ENCODE measurements at regions not wholly inside any gene's neighbourhood (a gene's known extent, or its start where the extent isn't known, plus 50 kb on each side); places are given as distances from the start of the nearest gene placed in this dataset.

GRCh38 chrX:6384371-6384770, 150.5 kb downstream of the VCX3A start:
- TF ChIP-seq CTCF (IDR thresholded peaks at IDR 0.05), result no peak
- TF ChIP-seq POLR2A (IDR thresholded peaks at IDR 0.05; ENCODE audit: low read length), result no peak
- no peak for TF ChIP-seq CEBPB (IDR thresholded peaks at IDR 0.05)
- TF ChIP-seq RFX5 (IDR thresholded peaks at IDR 0.05), result no peak
